Urinary bladder (tissue), 3 donors: ENCODE measurements at regions not wholly inside any gene's neighbourhood (a gene's known extent, or its start where the extent isn't known, plus 50 kb on each side); places are given as distances from the start of the nearest gene placed in this dataset.

Source experiments
- DNase-seq: peaks from one replicate; pipeline ENCODE4 v3.0.0-alpha.2; 2015; ENCODE audit errors: extremely low spot score
- H3K27ac ChIP-seq: one replicate; pipeline ENCODE4 v1.5.1; 2013; ENCODE audit warnings: low read depth, mild to moderate bottlenecking, moderate library complexity
- H3K36me3 ChIP-seq: one replicate; pipeline ENCODE4 v1.6.1; 2013; ENCODE audit warnings: mild to moderate bottlenecking, moderate library complexity; ENCODE audit not compliant: insufficient read depth
- H3K4me1 ChIP-seq: one replicate; pipeline ENCODE4 v1.6.1; 2013; ENCODE audit warnings: mild to moderate bottlenecking, moderate library complexity; ENCODE audit not compliant: insufficient read depth
- H3K4me3 ChIP-seq: one replicate; pipeline ENCODE4 v1.5.1; 2013; ENCODE audit warnings: low read depth, low read length
- WGBS: extraction: QIAGEN DNeasy Blood & Tissue Kit; methylation state at CpG from one replicate; pipeline ENCODE4 v1.1.7; 2013; 5-methylcytosine and 5-hydroxymethylcytosine counted together
- donor health status: healthy with polysubstance abuse.
- donor health status: healthy.

- Histone ChIP-seq H3K4me1 (no peaks in the 10 kb centered on the region), H3K27ac (no peak overlapping the region), H3K36me3 (no peaks in the 10 kb centered on the region), H3K4me3 (no peak overlapping the region)
- DNase-seq: peak; percentile 59
- WGBS: 49% methylated on average over 4 of the region's 4 CpGs
Measured at GRCh38 chr5:61933787-61934626, 372.0 kb upstream of the KIF2A start.

- Histone ChIP-seq H3K36me3 (no peaks in the 10 kb centered on the region), H3K27ac (no peak overlapping the region), H3K4me3 (no peak overlapping the region), H3K4me1 (no peaks in the 10 kb centered on the region)
- no peak for DNase-seq
- 40% methylated on average over 1 of the region's 1 CpG for WGBS
Measured at GRCh38 chr5:61941637-61942036, 364.4 kb upstream of the KIF2A start.

DNA sequence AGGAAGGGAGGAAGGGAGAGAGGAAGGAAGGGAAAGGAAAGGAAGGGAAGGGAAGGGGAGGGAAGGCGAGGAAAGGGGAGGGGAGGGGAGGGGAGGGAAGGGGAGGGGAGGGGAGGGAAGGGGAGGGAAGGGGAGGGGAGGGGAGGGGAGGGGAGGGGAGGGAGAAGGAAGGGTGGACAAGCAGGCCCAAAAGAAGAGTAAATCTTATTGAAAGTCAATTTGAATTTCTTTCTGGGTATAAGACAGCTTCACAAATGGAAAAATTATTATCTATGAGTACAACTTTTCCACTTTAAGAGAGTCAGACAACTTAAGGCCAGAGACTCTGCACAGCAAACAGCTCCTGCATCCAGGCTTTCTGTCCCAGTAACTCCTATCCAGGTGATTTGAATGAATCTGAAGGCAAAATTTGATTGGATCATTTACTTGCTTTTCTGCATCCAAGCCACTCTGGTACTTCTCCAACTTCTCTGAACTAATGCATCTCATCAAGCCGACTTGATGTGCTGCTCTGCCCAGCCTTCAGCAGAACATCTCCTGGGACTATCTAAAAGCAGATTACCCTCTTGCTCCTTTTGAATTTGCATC is 363.4 kb upstream of the KIF2A start:
- no peaks in the 10 kb centered on the region for H3K36me3 ChIP-seq
- H3K4me3 ChIP-seq: no peak overlapping the region
- no peaks in the 10 kb centered on the region for H3K4me1 ChIP-seq
- DNase-seq: no peak
- H3K27ac ChIP-seq: no peak overlapping the region
- 81% methylated on average over 1 of the region's 2 CpGs for WGBS

GRCh38 chr5:61943713-61944112 is 362.3 kb upstream of the KIF2A start:
- no peak overlapping the region for H3K27ac ChIP-seq
- no peak for DNase-seq
- H3K4me3 ChIP-seq: no peak overlapping the region
- 68% methylated on average over 2 of the region's 2 CpGs for WGBS
- H3K4me1 ChIP-seq: no peaks in the 10 kb centered on the region
- no peaks in the 10 kb centered on the region for H3K36me3 ChIP-seq

DNA sequence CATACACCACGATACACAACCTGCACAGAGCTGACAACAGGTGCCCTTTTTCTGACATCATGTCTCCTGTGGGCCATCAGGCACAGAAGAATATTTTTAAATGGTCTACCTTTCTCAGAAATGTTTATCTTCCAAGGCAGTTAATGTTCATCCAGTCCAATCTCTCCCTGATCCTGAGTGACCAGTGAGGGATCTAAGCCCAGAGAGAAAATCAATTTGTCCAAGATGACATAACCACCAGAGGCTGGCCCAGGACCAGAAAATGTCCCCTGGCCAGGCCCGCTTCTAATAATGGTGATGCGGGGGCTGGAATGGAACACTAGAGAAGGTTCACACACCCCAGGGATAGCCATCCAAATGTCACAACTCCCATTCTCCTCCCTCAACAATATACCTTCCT is 357.9 kb upstream of the KIF2A start:
- Histone ChIP-seq H3K36me3 (no peaks in the 10 kb centered on the region), H3K4me3 (no peak overlapping the region), H3K4me1 (no peaks in the 10 kb centered on the region), H3K27ac (no peak overlapping the region)
- 90% methylated on average over 3 of the region's 3 CpGs for WGBS
- no peak for DNase-seq

DNA sequence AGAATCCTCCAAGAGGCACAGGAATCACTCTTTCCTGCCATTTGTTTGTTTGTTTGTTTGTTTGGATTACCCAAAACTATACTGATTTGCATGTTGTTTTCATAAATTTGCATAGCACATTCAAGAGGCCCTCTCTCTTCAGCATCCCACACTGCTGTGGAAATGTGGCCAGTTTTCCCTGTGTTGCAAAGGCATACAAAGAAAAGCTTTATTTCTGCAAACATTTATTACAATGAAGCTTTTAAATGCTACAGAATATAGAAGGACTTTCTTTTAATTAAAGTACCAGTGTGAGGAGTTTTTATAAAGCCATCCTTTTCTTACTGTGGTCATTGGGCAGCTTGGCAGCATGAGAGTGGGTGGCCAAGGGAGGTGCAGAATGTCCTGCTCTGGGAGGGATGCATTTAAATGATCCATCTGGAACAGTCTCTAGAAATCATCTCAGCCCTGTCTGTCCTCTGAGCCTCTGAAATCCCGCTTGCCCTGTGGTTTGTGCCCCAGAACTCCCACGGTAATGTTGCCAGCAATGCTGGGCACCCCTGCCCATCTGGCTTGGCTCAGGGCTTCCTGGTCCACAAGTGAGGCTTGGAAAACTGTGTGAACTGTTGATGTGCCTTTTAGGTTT is 356.8 kb upstream of the KIF2A start:
- no peak overlapping the region for H3K4me3 ChIP-seq
- no peak overlapping the region for H3K27ac ChIP-seq
- no peaks in the 10 kb centered on the region for H3K36me3 ChIP-seq
- WGBS: 68% methylated on average over 2 of the region's 2 CpGs
- no peaks in the 10 kb centered on the region for H3K4me1 ChIP-seq
- DNase-seq: no peak

- whole genome bisulfite sequencing: 94% methylated on average over 7 of the region's 7 CpGs
- H3K4me3 ChIP-seq: no peak overlapping the region
- no peak overlapping the region for H3K27ac ChIP-seq
- H3K36me3 ChIP-seq: no peaks in the 10 kb centered on the region
- H3K4me1 ChIP-seq: no peaks in the 10 kb centered on the region
- DNase-seq: no peak
Measured at GRCh38 chr5:61949679-61950435, 356.1 kb upstream of the KIF2A start.

GRCh38 chr5:61951295-61951694 is 354.7 kb upstream of the KIF2A start:
- Histone ChIP-seq H3K4me1 (no peaks in the 10 kb centered on the region), H3K36me3 (no peaks in the 10 kb centered on the region), H3K27ac (no peak overlapping the region), H3K4me3 (no peak overlapping the region)
- WGBS: 89% methylated on average over 3 of the region's 3 CpGs
- DNase-seq: no peak

- 63% methylated on average over 3 of the region's 3 CpGs for WGBS
- no peaks in the 10 kb centered on the region for H3K36me3 ChIP-seq
- DNase-seq: no peak
- H3K4me3 ChIP-seq: no peak overlapping the region
- no peaks in the 10 kb centered on the region for H3K4me1 ChIP-seq
- H3K27ac ChIP-seq: no peak overlapping the region
Measured at GRCh38 chr5:61953913-61954312, 352.1 kb upstream of the KIF2A start.

- 65% methylated on average over 2 of the region's 2 CpGs for WGBS
- no peak overlapping the region for H3K4me3 ChIP-seq
Measured at GRCh38 chr5:61964201-61964600, 341.8 kb upstream of the KIF2A start.

DNA sequence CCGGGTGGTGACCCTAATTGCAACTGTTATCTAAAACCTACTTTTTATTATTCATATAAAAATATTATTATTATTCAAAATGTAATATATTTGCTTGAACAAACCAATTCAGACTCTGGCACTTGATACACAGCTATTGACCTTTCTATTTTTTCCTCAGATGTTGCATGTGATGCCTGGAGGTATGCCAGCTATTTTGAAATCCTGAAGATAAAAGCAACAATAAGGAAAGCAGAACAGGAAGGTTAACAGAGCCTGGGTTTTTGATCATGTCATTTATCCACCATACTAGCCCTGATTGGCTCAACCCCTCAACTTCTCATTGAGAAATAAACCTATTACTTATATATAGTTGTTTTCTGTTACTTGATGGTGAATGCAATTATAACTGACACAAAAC is 340.9 kb upstream of the KIF2A start:
- 96% methylated on average over 1 of the region's 1 CpG for WGBS
- no peak overlapping the region for H3K4me3 ChIP-seq
- DNase-seq: no peak
- H3K4me1 ChIP-seq: no peaks in the 10 kb centered on the region
- no peak overlapping the region for H3K27ac ChIP-seq
- H3K36me3 ChIP-seq: no peaks in the 10 kb centered on the region

More at GRCh38 chr5:61964201-61964600, 341.8 kb upstream of the KIF2A start:
- Histone ChIP-seq H3K4me1 (no peaks in the 10 kb centered on the region), H3K36me3 (no peaks in the 10 kb centered on the region), H3K27ac (no peak overlapping the region)
- no peak for DNase-seq

GRCh38 chr5:61965490-61965889 is 340.5 kb upstream of the KIF2A start:
- H3K4me1 ChIP-seq: no peaks in the 10 kb centered on the region
- no peak overlapping the region for H3K4me3 ChIP-seq
- DNase-seq: no peak
- 79% methylated on average over 5 of the region's 5 CpGs for WGBS
- no peaks in the 10 kb centered on the region for H3K36me3 ChIP-seq
- no peak overlapping the region for H3K27ac ChIP-seq

- 6% methylated on average over 1 of the region's 1 CpG for WGBS
- no peaks in the 10 kb centered on the region for H3K36me3 ChIP-seq
- no peak for DNase-seq
- no peak overlapping the region for H3K27ac ChIP-seq
- no peak overlapping the region for H3K4me3 ChIP-seq
- H3K4me1 ChIP-seq: no peaks in the 10 kb centered on the region
Measured at GRCh38 chr5:61966296-61966955, 339.6 kb upstream of the KIF2A start.
